GM12865 (cell line): ENCODE measurements at regions not wholly inside any gene's neighbourhood (a gene's known extent, or its start where the extent isn't known, plus 50 kb on each side); places are given as distances from the start of the nearest gene placed in this dataset.

Source experiments
- DNase-seq: peaks from one replicate; pipeline ENCODE4 v3.0.0; 2010; ENCODE audit warnings: low read depth
- H3K4me3 ChIP-seq: 2 replicates; pipeline ENCODE4 v1.5.1; 2011; ENCODE audit warnings: mild to moderate bottlenecking, low read depth, low read length, control low read depth
- TF ChIP-seq, protein P1 (sequence below): IDR thresholded peaks from 2 replicates; pipeline ENCODE4 v1.5.1; 2011; ENCODE audit warnings: low read length, control low read depth, low read depth, inconsistent platforms; ENCODE audit not compliant: insufficient read depth; ENCODE audit errors: missing control alignments

DNA sequence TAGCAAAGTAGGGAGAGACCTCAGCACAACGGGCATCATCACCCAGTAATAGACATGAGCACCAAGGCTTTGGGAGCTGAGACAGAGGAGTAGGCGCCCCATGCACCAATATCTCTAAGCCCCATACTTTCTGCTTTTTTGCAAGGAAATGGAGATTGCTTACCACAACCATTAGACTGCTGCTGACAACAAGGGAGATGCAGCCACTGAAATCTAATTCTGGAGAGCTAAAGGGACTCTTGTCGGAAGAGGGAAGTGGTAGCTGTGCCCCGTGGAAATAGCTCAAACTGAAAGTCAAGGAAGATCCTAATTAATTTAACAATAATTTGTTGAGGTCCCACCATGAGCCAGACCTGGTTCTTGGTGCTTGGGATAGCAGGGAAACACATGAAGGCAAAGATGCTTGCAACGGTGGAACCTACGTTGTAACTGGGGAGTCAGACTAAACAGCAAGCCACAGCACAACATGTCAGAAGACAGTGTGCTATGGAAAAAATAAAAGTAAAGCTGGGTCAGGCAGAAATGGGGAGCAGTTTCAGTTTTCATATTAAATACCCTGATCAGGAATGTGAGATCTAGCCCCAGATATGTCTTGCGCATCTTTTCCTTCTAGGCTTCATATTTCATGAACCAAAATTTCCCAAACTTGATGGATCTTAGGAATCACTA, 1131.0 kb downstream of the BCL11B start:
- no peak overlapping the region for H3K4me3 ChIP-seq
- TF ChIP-seq, protein P1, sequence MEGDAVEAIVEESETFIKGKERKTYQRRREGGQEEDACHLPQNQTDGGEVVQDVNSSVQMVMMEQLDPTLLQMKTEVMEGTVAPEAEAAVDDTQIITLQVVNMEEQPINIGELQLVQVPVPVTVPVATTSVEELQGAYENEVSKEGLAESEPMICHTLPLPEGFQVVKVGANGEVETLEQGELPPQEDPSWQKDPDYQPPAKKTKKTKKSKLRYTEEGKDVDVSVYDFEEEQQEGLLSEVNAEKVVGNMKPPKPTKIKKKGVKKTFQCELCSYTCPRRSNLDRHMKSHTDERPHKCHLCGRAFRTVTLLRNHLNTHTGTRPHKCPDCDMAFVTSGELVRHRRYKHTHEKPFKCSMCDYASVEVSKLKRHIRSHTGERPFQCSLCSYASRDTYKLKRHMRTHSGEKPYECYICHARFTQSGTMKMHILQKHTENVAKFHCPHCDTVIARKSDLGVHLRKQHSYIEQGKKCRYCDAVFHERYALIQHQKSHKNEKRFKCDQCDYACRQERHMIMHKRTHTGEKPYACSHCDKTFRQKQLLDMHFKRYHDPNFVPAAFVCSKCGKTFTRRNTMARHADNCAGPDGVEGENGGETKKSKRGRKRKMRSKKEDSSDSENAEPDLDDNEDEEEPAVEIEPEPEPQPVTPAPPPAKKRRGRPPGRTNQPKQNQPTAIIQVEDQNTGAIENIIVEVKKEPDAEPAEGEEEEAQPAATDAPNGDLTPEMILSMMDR, result no peak
- no peak for DNase-seq

DNA sequence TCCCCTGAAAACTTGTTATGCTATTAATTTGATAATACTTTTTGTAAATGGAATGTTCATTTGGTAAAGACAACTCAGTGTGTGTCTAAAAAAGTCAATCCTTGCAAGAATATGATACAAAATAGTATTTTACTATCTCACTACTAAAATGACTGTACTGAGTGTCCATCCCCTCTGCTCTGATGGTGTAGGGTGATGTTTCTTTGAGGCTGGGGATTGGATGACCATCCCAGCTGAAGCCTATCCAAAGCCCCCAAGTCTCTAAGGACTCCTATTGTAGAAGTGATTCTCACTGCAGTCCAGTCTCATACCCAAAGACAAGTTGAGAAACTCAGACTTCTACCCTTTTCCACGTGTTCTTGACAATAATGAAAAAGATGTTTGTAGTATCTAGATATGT, 1128.4 kb downstream of the BCL11B start:
- H3K4me3 ChIP-seq, result no peak overlapping the region
- TF ChIP-seq, protein P1, result no peak
- DNase-seq, result peak; percentile 41

DNA sequence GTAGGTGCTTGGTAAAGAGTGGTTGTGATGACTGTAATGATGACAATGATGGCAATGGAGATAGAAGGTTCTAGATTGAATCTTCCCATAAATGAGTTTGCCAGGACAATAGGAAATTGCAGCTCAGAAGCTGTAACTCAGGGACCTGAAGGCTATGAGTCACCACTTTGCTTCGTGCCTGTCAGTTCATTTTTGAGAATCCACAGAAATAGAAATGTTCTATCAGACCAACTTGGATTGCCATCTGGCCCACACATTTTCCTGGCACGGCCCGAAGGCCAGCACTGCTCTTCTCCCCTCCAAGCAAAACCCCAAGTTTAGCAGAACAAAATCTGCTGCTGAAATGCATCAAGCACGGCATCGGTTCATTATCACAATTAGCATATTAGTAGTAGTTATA, 1127.0 kb downstream of the BCL11B start:
- no peak overlapping the region for H3K4me3 ChIP-seq
- TF ChIP-seq, protein P1, result no peak
- DNase-seq, result no peak

DNA sequence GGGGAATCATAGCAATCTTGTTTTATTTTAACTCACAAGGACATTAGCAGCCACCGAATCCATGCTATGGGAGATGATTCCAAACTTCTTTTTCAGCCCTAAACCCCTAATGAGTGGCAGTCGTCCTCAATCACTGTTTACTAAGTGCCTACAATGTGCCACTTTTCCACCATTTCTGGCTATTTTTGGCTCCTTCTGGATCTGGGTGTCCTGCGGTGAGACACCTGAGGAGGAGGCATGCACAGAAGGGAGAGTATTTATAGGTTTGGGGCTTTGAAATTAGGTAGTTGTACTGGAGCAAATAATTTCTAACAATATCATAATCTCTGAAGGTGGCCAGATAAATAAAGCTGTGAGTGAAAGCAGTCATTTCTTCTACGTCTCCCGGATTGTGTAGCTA, 1125.6 kb downstream of the BCL11B start:
- no peak for DNase-seq
- TF ChIP-seq, protein P1, result no peak

DNA sequence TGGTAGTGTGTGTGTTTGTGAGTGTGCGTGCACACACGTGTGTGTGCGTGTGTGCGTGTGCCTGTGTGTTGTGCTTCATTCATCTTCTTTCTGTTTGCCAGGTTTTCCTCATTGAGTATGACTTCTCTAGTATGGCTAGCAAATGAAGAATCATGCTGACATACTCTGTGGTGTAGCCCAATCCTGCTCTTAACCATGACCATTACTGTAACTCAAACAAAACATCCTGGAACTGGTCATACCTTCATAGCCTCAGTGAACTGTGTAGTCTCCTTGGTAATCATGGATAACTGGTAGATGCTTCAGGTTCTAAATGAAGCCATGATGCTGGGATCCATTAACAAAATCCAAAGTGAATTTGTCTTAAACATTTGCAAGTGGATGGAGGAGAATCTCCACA, 1117.7 kb downstream of the BCL11B start:
- TF ChIP-seq, protein P1, result no peak
- no peak for DNase-seq
- no peak overlapping the region for H3K4me3 ChIP-seq

More for the DNA sequence above, 1125.6 kb downstream of the BCL11B start:
- H3K4me3 ChIP-seq, result no peak overlapping the region

DNA sequence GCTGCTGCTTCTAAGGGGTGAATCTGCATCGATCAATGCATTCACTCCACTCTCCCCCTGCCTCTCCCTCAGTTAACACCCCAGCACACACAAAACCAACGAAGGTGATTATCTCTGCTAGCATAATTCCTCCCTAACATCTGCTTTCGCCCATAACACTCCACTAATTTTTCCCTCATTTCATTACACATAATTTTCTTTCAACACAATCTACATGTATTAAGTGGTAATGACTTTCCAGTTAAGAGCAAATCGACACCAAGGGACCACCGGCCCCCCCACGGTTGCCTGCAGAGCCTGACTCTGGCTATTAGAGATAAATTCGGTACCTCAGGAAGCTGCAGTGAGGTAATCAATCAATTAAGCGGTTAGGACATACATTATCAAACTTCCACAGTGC, 1115.6 kb downstream of the BCL11B start:
- no peak for DNase-seq
- TF ChIP-seq, protein P1, result no peak
- no peak overlapping the region for H3K4me3 ChIP-seq

DNA sequence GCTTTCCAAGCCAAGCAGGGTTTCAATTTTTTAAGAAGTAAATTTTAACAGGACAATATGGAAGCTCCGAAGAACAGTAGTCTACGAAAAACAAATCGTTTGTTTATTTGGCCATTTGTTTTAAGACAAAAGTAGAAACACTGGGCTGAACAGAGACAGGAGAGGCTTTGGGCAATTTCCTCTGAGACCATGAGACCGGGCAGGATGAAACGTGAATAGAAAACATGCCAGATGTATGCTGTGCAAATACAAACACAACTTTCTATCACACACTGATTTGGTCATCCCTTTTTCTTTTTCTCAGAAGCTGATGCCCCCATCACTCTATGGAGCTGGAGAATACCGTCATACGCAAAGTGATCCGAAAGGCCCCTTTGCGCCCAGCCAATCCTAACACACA, 1111.1 kb downstream of the BCL11B start:
- TF ChIP-seq, protein P1, result no peak
- no peak for DNase-seq
- no peak overlapping the region for H3K4me3 ChIP-seq
